HepG2 (cell line): ENCODE measurements at regions not wholly inside any gene's neighbourhood (a gene's known extent, or its start where the extent isn't known, plus 50 kb on each side); places are given as distances from the start of the nearest gene placed in this dataset.

ENCODE experiments used
- ATAC-seq: fragments of 200-7000 bp; cut with Tn5 transposase; 3 replicates; pipeline ENCODE4 v1.9.1; 2020; ENCODE audit warnings: mild to moderate bottlenecking, moderate library complexity
- BruUV-seq: library from RNA; stranded (reverse); fragments of 400-500 nt; replicated peaks from 2 replicates; lab custom pipeline; 2021; lab: Mats Ljungman, UMichigan
- CTCF ChIA-PET: fragments of 300-600 bp; formaldehyde crosslinking; extraction: SDS; loops from one replicate; lab custom pipeline; 2021; ENCODE audit warnings: low total read pairs, inconsistent platforms, low intra/inter-chr PET ratio; lab: Yijun Ruan, JAX
- POLR2A ChIA-PET: fragments of 350-600 bp; sonication (Branson Sonifier 250); formaldehyde crosslinking; loops from one replicate; lab custom pipeline; 2020; ENCODE audit warnings: antibody characterized with exemption, inconsistent platforms; lab: Yijun Ruan, JAX
- DNase-seq: peaks from one replicate; pipeline ENCODE4 v3.0.0-alpha.2; 2015; ENCODE audit warnings: low spot score
- FAIRE-seq: peaks from 3 replicates; lab custom pipeline; 2011; peaks lifted over from hg19 to GRCh38; lab: Jason Lieb, UNC
- H2AFZ ChIP-seq: one replicate; pipeline ENCODE4 v1.6.1; 2011; ENCODE audit warnings: low read length, inconsistent platforms
- H3K27ac ChIP-seq: fragments of 300-600 bp; 3 replicates; pipeline ENCODE4 v1.8.0; 2011; ENCODE audit warnings: mixed run types, mild to moderate bottlenecking, mixed read lengths, low read length, inconsistent platforms; ENCODE audit not compliant: insufficient read depth; ENCODE audit errors: extremely low read length
- H3K27me3 ChIP-seq, 2 experiments: fragments of 200-600 bp in 1 of 2; 2 replicates in 1 of 2; 3 replicates in 1 of 2; pipeline versions ENCODE4 v1.6.0 to v1.8.0; 2011; ENCODE audit warnings: low read length in 2 of 2, mild to moderate bottlenecking in 2 of 2, moderate library complexity in 2 of 2, inconsistent platforms in 1 of 2; ENCODE audit not compliant: insufficient read depth in 2 of 2, control insufficient read depth in 1 of 2
- H3K36me3 ChIP-seq, 2 experiments: fragments of 200-600 bp in 1 of 2; replicated peaks in 1 of 2; 2 replicates in 1 of 2; 3 replicates in 1 of 2; pipeline versions ENCODE4 v1.5.1 to v1.8.0; 2011; ENCODE audit warnings: low read length in 2 of 2, inconsistent platforms in 1 of 2; ENCODE audit not compliant: insufficient read depth in 2 of 2, control insufficient read depth in 1 of 2
- H3K4me1 ChIP-seq: 2 replicates; pipeline ENCODE4 v1.5.1; 2012; ENCODE audit warnings: low read length, inconsistent platforms; ENCODE audit not compliant: insufficient read depth
- H3K4me2 ChIP-seq: 2 replicates; pipeline ENCODE4 v1.6.0; 2011; ENCODE audit warnings: low read depth, low read length, inconsistent platforms
- H3K4me3 ChIP-seq, 3 experiments: fragments of 200-600 bp in 1 of 3; sonication (generic), shearing (Covaris generic) in 1 of 3; replicated peaks in 1 of 3; 2 replicates each; pipeline ENCODE4 v1.5.1; 2011 to 2016; ENCODE audit warnings: low read length in 3 of 3, inconsistent platforms in 2 of 3, low read depth in 2 of 3, mild to moderate bottlenecking in 2 of 3, control low read depth in 1 of 3, mixed read lengths in 1 of 3; ENCODE audit not compliant: insufficient read depth in 1 of 3
- H3K79me2 ChIP-seq: one replicate; pipeline ENCODE4 v1.6.1; 2011; ENCODE audit warnings: low read length, inconsistent platforms; ENCODE audit not compliant: insufficient read depth
- H3K9ac ChIP-seq: 2 replicates; pipeline ENCODE4 v1.6.0; 2011; ENCODE audit warnings: mild to moderate bottlenecking, low read depth, low read length, inconsistent platforms; ENCODE audit not compliant: insufficient read depth
- H3K9me3 ChIP-seq: 2 replicates; pipeline ENCODE4 v1.5.1; 2012; ENCODE audit warnings: mild to moderate bottlenecking, low read length
- H4K20me1 ChIP-seq: 2 replicates; pipeline ENCODE4 v1.6.0; 2011; ENCODE audit warnings: inconsistent platforms, mild to moderate bottlenecking, low read length, moderate library complexity; ENCODE audit not compliant: insufficient read depth
- FOXA1 ChIP-seq, 2 experiments: fragments of 450-650 bp in 1 of 2; sonication (generic) in 1 of 2; formaldehyde crosslinking in 1 of 2; IDR thresholded peaks; 2 replicates each; pipeline versions ENCODE4 v1.4.0 to v1.6.1; 2016 to 2020; ENCODE audit warnings: missing genetic modification reagents in 1 of 2
- GATA4 ChIP-seq: sonication (generic); IDR thresholded peaks from 2 replicates; pipeline ENCODE4 v1.6.1; 2016; ENCODE audit warnings: antibody characterized with exemption, low read depth, borderline replicate concordance
- KDM1A ChIP-seq: IDR thresholded peaks from 2 replicates; pipeline ENCODE4 v1.6.1; 2016; ENCODE audit warnings: missing compliant biosample characterization
- NCOA5 ChIP-seq: sonication (generic); formaldehyde crosslinking; IDR thresholded peaks from 2 replicates; pipeline ENCODE4 v1.4.0; 2020; ENCODE audit warnings: missing genetic modification reagents
- NFIB ChIP-seq: sonication (generic); formaldehyde crosslinking; IDR thresholded peaks from 2 replicates; pipeline ENCODE4 v1.9.0; 2021; ENCODE audit warnings: missing genetic modification reagents, mild to moderate bottlenecking, borderline replicate concordance
- RCOR2 ChIP-seq: IDR thresholded peaks from 2 replicates; pipeline ENCODE4 v1.6.1; 2016; ENCODE audit warnings: missing biosample characterization, missing genetic modification reagents
- SIX4 ChIP-seq: sonication (generic); formaldehyde crosslinking; IDR thresholded peaks from 2 replicates; pipeline ENCODE4 v1.4.0; 2020; ENCODE audit warnings: missing genetic modification reagents
- ZC3H13 ChIP-seq: sonication (generic); formaldehyde crosslinking; IDR thresholded peaks from 2 replicates; pipeline ENCODE4 v1.8.1; 2023; ENCODE audit warnings: mild to moderate bottlenecking, missing genetic modification reagents, moderate library complexity
- ZMYM3 ChIP-seq: sonication (generic); formaldehyde crosslinking; IDR thresholded peaks from 2 replicates; pipeline ENCODE4 v1.5.1; 2020; ENCODE audit warnings: mild to moderate bottlenecking, missing genetic modification reagents
- ZNF430 ChIP-seq: sonication (generic); formaldehyde crosslinking; IDR thresholded peaks from 2 replicates; pipeline ENCODE4 v1.9.0; 2021; ENCODE audit warnings: mild to moderate bottlenecking, missing genetic modification reagents
- ZNF564 ChIP-seq: sonication (generic); formaldehyde crosslinking; IDR thresholded peaks from 2 replicates; pipeline ENCODE4 v1.8.1; 2023; ENCODE audit warnings: mild to moderate bottlenecking, missing genetic modification reagents
- ZNF605 ChIP-seq: sonication (generic); formaldehyde crosslinking; IDR thresholded peaks from 2 replicates; pipeline ENCODE4 v1.8.0; 2022; ENCODE audit warnings: mild to moderate bottlenecking, missing genetic modification reagents
- ZNF768 ChIP-seq: sonication (generic); formaldehyde crosslinking; IDR thresholded peaks from 2 replicates; pipeline ENCODE4 v1.4.0; 2020; ENCODE audit warnings: missing genetic modification reagents
- WGBS: methylation state at CpG from one replicate; pipeline ENCODE4 v1.1.6; 2017; ENCODE audit warnings: low lambda C conversion rate; 5-methylcytosine and 5-hydroxymethylcytosine counted together
- in situ Hi-C: cut with HindIII; loops from 2 replicates; pipeline ENCODE4 v1.10.0; 2017; ENCODE audit warnings: low pct_unique_long_range_greater_than_20kb; ENCODE audit not compliant: extremely low pct_ligation_motif_present
- intact Hi-C: fragments of 100-400 bp; cut with micrococcal nuclease; formaldehyde crosslinking; loops from one replicate; pipeline ENCODE4 v1.10.0; 2022; ENCODE audit not compliant: unreplicated experiment

- intact Hi-C loops = no loop called here
Measured at GRCh38 chr4:153039542-153040185, 103.5 kb downstream of the FHDC1 start.

GRCh38 chr4:153040677-153041076, 104.6 kb downstream of the FHDC1 start:
- no peak overlapping the region for H3K4me3 ChIP-seq
- BruUV-seq = no TSS peak
- TF ChIP-seq SIX4 (no peak), ZNF564 (CRISPR knock-in tag) (peak; percentile 99)
- intact Hi-C loops (no loop called here), in situ Hi-C loops (no loop called here)
- no peaks in the 10 kb centered on the region for H3K36me3 ChIP-seq
- H4K20me1 ChIP-seq = no peaks in the 10 kb centered on the region
- no peak overlapping the region for H3K4me2 ChIP-seq
- ChIA-PET POLR2A (no interaction called here), CTCF (no interaction called here)
- no peak overlapping the region for H3K27ac ChIP-seq
- H2AFZ ChIP-seq = no peak overlapping the region
- DNase-seq (no peak), FAIRE-seq (no peak), ATAC-seq (no peak)
- 89% methylated on average over 6 of the region's 6 CpGs for WGBS
- H3K79me2 ChIP-seq = no peaks in the 10 kb centered on the region
- peaks cover 33% of the 10 kb centered on the region for H3K4me1 ChIP-seq
- H3K9ac ChIP-seq = no peak overlapping the region
- H3K9me3 ChIP-seq = 0 out of 2 replicates have a peak, but pooled peaks cover 7% of the 10 kb centered on the region
- H3K27me3 ChIP-seq = no peaks in the 10 kb centered on the region

More at GRCh38 chr4:153039542-153040185, 103.5 kb downstream of the FHDC1 start:
- in situ Hi-C loops = no loop called here
- H3K79me2 ChIP-seq = no peaks in the 10 kb centered on the region
- TF ChIP-seq NCOA5 (CRISPR knock-in tag) (no peak), ZC3H13 (CRISPR knock-in tag) (no peak), RCOR2 (0 out of 2 replicates have a peak, but pooled peaks have one; percentile 56), ZNF430 (CRISPR knock-in tag) (no peak), ZNF768 (peak; percentile 38; the same call in 1 of the 2 replicates), NFIB (CRISPR knock-in tag) (no peak), SIX4 (no peak), KDM1A (0 out of 2 replicates have a peak, but pooled peaks have one; percentile 38), FOXA1 (IDR thresholded peaks at IDR 0.05) (no peak), FOXA1 (CRISPR knock-in tag; IDR thresholded peaks at IDR 0.05) (no peak), ZNF605 (CRISPR knock-in tag) (no peak), GATA4 (no peak), ZMYM3 (peak; percentile 72)
- peak overlapping the region in 1 of 3 experiments; percentile 62; a peak in 2 of 6 replicates for H3K4me3 ChIP-seq
- peak overlapping the region; percentile 79 for H3K4me2 ChIP-seq
- ATAC-seq = peak; percentile 19
- no peaks in the 10 kb centered on the region for H4K20me1 ChIP-seq
- H3K36me3 ChIP-seq = no peaks in the 10 kb centered on the region
- H3K4me1 ChIP-seq = peaks cover 33% of the 10 kb centered on the region
- 0 out of 2 replicates have a peak, but pooled peaks cover 7% of the 10 kb centered on the region for H3K9me3 ChIP-seq
- no peaks in the 10 kb centered on the region for H3K27me3 ChIP-seq
- DNase-seq = peak; percentile 32
- H2AFZ ChIP-seq = peak overlapping the region; percentile 35
- ChIA-PET CTCF (no interaction called here), POLR2A (interaction anchor here (0.6 kb wide), 1 partner anchor 83 kb away, joined by 3 read pairs; no protein-coding TSS in a partner anchor)
- peak overlapping the region; percentile 64 for H3K27ac ChIP-seq
- 3% methylated on average over 3 of the region's 3 CpGs for WGBS
- BruUV-seq = no TSS peak
- no peak for FAIRE-seq
- H3K9ac ChIP-seq = peak overlapping the region; percentile 12; the same call in 1 of the 2 replicates
